ENCODE measurements at regions not wholly inside any gene's neighbourhood (a gene's known extent, or its start where the extent isn't known, plus 50 kb on each side); places are given as distances from the start of the nearest gene placed in this dataset.
"Not testable (repeated sequence)": the region's sequence is repeated elsewhere in the genome, so short reads cannot be mapped to it uniquely, and the experiment has no call there.

- DNase-seq, result no peak
Measured at GRCh38 chr4:98828801-98829200, 100.1 kb downstream of the EIF4E start.

GRCh38 chr4:98827661-98828060, 101.3 kb downstream of the EIF4E start:
- DNase-seq, result no peak

- DNase-seq, result no peak
Measured at GRCh38 chr4:98822144-98822543, 106.8 kb downstream of the EIF4E start.

- DNase-seq, result not testable (repeated sequence)
Measured at GRCh38 chr4:98818116-98818515, 110.8 kb downstream of the EIF4E start.

- no peak for DNase-seq
Measured at GRCh38 chr4:98816816-98817215, 112.1 kb downstream of the EIF4E start.

GRCh38 chr4:98816386-98816785, 112.5 kb downstream of the EIF4E start:
- DNase-seq, result no peak

- DNase-seq, result no peak
Measured at GRCh38 chr4:98804403-98804802, 124.5 kb downstream of the EIF4E start.

GRCh38 chr4:98803251-98803650, 125.7 kb downstream of the EIF4E start:
- peak; percentile 47 for DNase-seq

GRCh38 chr4:98802770-98803198, 126.1 kb downstream of the EIF4E start:
- DNase-seq, result peak; percentile 79

- no peak for DNase-seq
Measured at GRCh38 chr4:98801259-98801725, 127.6 kb downstream of the EIF4E start.

- no peak for DNase-seq
Measured at GRCh38 chr4:98796991-98797390, 131.9 kb downstream of the EIF4E start.

- DNase-seq, result no peak
Measured at GRCh38 chr4:98794565-98795205, 134.2 kb downstream of the EIF4E start.

- DNase-seq, result no peak
Measured at GRCh38 chr4:98793658-98794057, 135.2 kb upstream of the TSPAN5 start.

GRCh38 chr4:98786866-98787265, 128.5 kb upstream of the TSPAN5 start:
- no peak for DNase-seq

GRCh38 chr4:98784947-98785706, 126.7 kb upstream of the TSPAN5 start:
- no peak for DNase-seq

GRCh38 chr4:98781641-98782357, 123.4 kb upstream of the TSPAN5 start:
- no peak for DNase-seq

- DNase-seq, result no peak
Measured at GRCh38 chr4:98780926-98781325, 122.5 kb upstream of the TSPAN5 start.

GRCh38 chr4:98779088-98779487, 120.7 kb upstream of the TSPAN5 start:
- no peak for DNase-seq

- no peak for DNase-seq
Measured at GRCh38 chr4:98778206-98778605, 119.8 kb upstream of the TSPAN5 start.

GRCh38 chr4:98775672-98776071, 117.3 kb upstream of the TSPAN5 start:
- DNase-seq, result no peak

- DNase-seq, result no peak
Measured at GRCh38 chr4:98773638-98774037, 115.2 kb upstream of the TSPAN5 start.

- no peak for DNase-seq
Measured at GRCh38 chr4:98771959-98772632, 113.7 kb upstream of the TSPAN5 start.

- no peak for DNase-seq
Measured at GRCh38 chr4:98765771-98766170, 107.4 kb upstream of the TSPAN5 start.

All from COR-L47 (cell line).